Kidney capillary endothelial cell (primary cell): ENCODE measurements at regions not wholly inside any gene's neighbourhood (a gene's known extent, or its start where the extent isn't known, plus 50 kb on each side); places are given as distances from the start of the nearest gene placed in this dataset.
"Not testable (repeated sequence)": the region's sequence is repeated elsewhere in the genome, so short reads cannot be mapped to it uniquely, and the experiment has no call there.

Experiments used
- DNase-seq: peaks from one replicate; pipeline ENCODE4 v3.0.0-alpha.2; 2018; ENCODE audit warnings: low spot score

- no peak for DNase-seq
Observed at GRCh38 chr4:78691971-78692821, 84.0 kb upstream of the BMP2K start.

- DNase-seq = no peak
Observed at GRCh38 chr4:78692822-78693170, 83.4 kb upstream of the BMP2K start.

- DNase-seq = no peak
Observed at GRCh38 chr4:78693777-78694456, 82.2 kb upstream of the BMP2K start.

DNA sequence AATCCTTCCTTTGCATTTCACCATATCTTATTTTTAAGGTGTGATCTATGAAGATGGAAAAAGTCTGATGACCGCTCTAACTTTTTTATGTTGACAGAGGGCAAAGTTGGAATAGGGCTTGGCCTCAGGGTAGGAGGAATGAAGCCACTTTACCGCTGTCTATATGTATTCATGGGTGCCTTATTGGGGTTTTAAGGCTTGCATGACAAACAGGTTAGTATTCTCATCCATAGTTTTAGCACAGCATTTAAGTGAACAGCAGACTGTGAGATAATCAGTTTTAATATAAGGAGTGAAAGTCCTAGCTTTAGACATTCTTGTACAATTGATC lies 81.7 kb upstream of the BMP2K start:
- DNase-seq = no peak

DNA sequence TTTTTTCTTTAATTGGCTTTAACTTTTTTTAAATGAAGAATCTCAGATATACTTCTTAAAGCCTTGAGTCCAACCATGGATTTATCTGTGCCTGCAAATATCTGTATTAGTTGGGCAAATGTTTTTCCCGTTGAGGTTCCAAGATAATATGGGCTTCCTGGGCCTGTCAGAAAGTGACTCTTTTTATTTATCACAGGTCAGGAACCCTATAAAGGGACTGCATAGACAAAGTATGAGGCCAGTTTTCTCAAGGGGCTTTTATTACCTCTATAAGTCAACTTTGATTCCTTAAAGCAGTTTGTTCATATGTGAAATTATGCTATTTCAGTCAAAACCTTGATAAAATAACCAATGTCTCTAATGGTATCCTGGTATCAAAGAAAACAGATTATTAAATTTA lies 80.2 kb upstream of the BMP2K start:
- no peak for DNase-seq

- DNase-seq = no peak
Observed at GRCh38 chr4:78703079-78703478, 73.1 kb upstream of the BMP2K start.

DNA sequence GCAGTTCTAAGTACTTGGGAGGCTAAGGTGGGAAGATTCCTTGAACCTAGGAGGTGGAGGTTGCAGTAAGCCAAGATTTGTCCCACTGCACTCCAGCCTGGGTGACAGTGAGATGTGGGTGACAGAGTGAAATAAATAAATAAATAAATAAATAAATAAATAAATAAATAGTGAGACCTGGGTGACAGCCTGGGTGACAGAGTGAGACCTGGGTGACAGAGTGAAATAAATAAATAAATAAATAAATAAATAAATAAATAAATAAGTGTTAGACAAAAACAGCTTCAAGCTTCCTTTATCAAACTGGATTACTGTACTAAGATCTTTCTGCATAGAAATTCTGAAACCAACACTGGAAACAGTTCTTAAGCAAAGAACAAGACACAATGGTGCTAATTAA lies 71.8 kb upstream of the BMP2K start:
- no peak for DNase-seq

DNA sequence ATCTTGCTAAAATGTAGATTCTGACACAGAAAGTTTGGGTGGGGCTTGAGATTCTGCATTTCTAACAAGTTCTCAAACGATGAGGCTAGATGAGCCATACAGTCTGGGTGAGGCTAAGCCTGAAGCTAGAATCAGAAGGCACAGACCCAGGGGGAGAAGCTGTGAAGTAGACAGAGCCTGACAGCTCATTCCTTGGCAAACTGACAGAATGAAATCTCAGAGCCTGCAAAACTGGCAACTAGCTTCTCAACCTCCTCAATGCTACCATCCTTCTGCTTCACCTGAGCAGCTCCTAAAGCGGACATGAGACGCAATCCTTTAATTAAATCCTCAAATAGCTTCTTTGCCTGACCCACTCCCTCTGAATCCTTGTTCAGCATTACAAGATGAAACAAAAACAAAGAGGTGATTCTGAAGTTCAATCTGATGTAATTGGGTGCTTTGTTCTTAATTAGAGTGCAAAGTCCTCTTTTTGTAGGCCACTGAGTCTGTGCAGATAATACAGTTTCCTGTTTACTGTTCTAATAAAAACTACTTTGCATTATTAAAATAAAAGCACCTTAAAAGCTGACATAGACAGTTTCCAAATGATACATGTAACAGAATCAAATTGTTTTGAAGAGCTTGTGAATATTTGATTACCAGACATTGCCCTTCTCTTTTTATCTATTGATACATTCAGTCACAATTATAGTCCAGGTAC lies 71.0 kb upstream of the BMP2K start:
- no peak for DNase-seq

DNA sequence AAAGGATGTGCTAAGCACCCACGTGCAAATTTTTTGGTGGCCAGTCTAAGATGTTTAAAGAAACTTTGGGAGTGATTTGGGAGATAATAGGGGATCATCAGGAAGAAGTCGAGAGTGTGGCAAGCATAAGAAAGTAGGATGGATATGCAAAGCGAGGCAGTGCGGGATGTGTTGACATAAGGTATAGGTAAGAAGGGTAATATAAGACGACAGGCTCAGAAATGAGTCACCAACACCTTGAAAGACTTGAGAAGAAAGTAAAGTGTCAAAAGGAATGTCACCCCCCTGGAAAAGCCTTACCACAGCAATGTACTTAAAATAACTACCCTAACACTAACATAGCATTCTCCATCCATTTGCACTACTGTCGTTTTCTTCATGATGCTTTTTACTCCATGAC lies 69.8 kb upstream of the BMP2K start:
- DNase-seq = no peak

DNA sequence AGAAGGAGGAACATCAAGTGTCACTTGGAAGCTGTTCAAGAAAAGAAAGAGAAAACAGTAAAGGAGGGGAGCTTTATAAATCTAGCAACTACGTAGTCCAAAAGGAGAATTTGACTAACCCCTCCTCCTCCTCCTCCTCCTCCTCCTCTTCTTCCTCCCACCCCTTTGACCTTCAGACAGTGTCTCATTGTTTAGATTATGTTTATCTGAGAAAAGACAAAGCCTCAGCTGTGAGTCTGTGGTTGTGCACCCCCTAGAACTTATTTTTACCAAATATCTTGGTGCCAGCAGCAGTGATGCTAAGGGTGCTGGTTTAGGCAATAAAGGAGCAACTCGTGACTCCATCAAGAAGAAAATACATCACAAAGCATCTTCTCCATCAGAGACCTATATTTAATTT lies 68.9 kb upstream of the BMP2K start:
- no peak for DNase-seq

DNA sequence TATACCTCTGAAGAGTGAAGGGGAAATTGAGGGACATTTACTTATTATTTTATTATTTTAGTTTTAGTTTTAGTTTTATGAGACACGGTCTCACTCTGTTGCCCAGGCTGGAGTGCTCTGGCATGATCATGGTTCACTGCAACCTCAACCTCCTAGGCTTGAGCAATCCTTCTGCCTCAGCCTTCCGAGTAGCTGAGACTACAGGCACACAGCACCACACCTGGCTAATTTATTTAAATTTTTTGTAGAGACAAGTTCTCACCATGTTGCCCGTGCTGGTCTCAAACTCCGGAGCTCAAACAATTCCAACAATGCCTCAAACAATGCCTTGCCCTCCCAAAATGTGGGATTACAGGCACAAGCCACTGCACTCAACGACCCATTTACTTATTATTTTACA lies 68.4 kb upstream of the BMP2K start:
- DNase-seq = no peak

DNA sequence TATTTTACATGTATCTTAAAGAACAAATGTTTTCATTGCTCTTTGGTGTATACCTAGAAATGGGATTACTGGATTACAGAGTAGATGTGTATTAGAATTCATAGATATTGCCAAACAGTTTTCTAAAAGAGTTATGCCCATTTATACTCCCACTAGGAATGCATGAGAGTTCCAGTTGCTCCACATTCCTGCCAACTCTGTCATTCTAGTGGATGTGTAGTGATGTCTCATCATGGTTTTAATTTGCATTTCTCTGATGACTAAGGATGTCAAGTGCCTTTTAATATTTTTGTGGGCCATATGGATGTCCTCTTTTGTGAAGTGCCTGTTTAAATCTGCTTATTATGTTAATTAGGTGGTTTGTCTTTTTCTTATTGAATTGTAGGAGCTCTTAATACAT lies 65.6 kb upstream of the BMP2K start:
- DNase-seq = no peak

- no peak for DNase-seq
Observed at GRCh38 chr4:78711676-78712075, 64.5 kb upstream of the BMP2K start.

- not testable (repeated sequence) for DNase-seq
Observed at GRCh38 chr4:78714598-78714997, 61.6 kb upstream of the BMP2K start.

- not testable (repeated sequence) for DNase-seq
Observed at GRCh38 chr4:78715372-78715771, 60.8 kb upstream of the BMP2K start.

DNA sequence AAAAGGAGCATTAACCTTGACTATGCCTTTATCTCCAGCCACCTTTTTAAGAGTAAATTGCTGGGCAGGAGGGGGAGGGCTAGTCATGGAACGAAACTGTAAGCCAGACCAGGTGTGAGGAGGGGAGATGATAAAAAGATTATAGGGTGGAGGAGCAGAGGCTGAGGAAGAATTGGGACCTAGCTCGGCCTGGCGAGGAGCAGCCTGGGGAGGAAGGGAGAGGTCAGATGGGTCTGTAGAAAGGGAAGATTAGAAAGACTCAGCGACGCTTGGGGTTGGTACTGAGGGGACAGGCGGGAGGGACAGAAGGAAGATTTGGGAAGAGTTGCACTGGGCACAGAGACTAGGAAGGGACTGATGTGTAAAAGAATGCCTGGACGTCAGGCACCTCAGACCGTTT lies 58.4 kb upstream of the BMP2K start:
- DNase-seq = not testable (repeated sequence)

- no peak for DNase-seq
Observed at GRCh38 chr4:78720204-78720603, 55.9 kb upstream of the BMP2K start.

DNA sequence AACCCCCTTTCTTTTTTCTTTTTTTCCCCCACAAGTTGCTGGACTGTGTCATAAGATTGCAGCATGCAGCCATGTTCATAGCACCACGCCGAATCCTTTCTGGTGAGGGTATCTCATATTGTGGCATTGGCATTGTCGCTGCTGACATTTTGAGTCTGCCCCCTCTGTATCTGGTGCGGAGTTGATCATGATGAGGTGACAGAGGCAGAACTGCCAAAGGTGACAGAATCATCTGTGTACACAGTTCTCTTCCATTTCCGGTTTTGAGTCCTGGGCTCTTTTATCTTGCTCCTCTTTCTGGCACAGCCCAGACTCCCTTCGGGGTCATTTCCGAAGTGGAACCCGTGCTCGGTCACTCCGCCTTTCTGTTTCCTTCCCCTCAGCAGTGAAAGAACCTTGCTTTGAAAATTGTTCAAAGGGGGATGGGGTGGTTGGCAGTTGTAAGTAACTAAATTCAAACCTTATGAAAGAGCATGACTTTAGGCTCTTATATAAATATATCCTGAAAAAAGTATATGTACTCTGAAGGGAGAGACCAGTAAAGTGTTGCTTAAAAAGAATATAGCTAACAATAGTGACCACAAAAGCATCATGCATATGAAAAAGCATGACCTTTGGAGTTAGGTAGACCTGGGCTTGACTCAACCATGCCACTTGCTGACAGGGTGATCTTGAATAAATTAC lies 55.0 kb upstream of the BMP2K start:
- DNase-seq = peak; percentile 38

- DNase-seq = no peak
Observed at GRCh38 chr4:78721747-78722146, 54.4 kb upstream of the BMP2K start.

DNA sequence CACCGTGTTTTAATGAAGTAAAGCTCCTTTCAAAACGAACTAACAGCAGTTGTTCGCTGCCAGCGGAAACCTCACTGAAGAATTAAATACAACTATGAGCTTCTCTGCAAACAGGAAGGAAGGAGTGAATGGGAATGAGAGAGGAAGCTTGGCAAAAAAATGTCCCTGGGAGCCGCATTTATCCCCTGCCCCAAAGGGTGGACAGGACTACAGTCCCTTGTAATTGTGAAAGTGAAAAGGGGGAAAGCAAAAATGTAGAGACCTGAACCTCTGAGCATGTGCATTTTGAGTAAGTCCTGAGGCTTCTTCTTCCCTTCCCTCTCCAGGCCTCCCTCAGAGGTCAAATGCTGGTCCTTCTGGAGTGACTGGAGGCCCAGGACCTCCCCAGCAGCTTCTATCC lies 53.8 kb upstream of the BMP2K start:
- no peak for DNase-seq

GRCh38 chr4:78722878-78723277 lies 53.3 kb upstream of the BMP2K start:
- no peak for DNase-seq
